Right atrium auricular region (tissue), 2 donors: ENCODE measurements at regions not wholly inside any gene's neighbourhood (a gene's known extent, or its start where the extent isn't known, plus 50 kb on each side); places are given as distances from the start of the nearest gene placed in this dataset.
A peak's percentile ranks its signal among the peaks of the same experiment; 100 is the strongest.

ENCODE experiments used
- DNase-seq: peaks from one replicate; pipeline ENCODE4 v3.0.0-alpha.2; 2019; ENCODE audit warnings: low spot score
- H3K27ac ChIP-seq, 2 donors: fragments of 200-600 bp; sonication (generic); 1 replicate in 1 of 2; 2 replicates in 1 of 2; pipeline ENCODE4 v1.5.1; 2016 to 2019
- H3K27me3 ChIP-seq, 2 donors: fragments of 200-600 bp; sonication (generic); one replicate each; pipeline versions ENCODE4 v1.5.1 to v1.6.0; 2017 to 2019
- H3K36me3 ChIP-seq: fragments of 200-600 bp; sonication (generic); one replicate; pipeline ENCODE4 v1.5.1; 2016
- H3K4me1 ChIP-seq, 2 donors: fragments of 200-600 bp; sonication (generic); one replicate each; pipeline versions ENCODE4 v1.5.1 to v1.6.0; 2017 to 2019
- H3K4me3 ChIP-seq, 2 donors: fragments of 200-600 bp; sonication (generic); 1 replicate in 1 of 2; 2 replicates in 1 of 2; pipeline ENCODE4 v1.5.1; 2017 to 2019; ENCODE audit warnings: mild to moderate bottlenecking in 1 of 2, moderate library complexity in 1 of 2
- H3K9me3 ChIP-seq, 2 donors: fragments of 200-600 bp; sonication (generic); one replicate each; pipeline ENCODE4 v1.5.1; 2019
- CTCF ChIP-seq, 2 donors: fragments of 200-600 bp; sonication (generic); IDR thresholded peaks; one replicate each; pipeline ENCODE4 v1.5.1; 2019; ENCODE audit warnings: antibody characterized with exemption in 2 of 2

- no peak for TF ChIP-seq CTCF (IDR thresholded peaks at IDR 0.05)
These were observed 84.3 kb downstream of the TENT5C start for GRCh38 chr1:117689997-117690625.

GRCh38 chr1:117691942-117692341 lies 86.1 kb downstream of the TENT5C start:
- H3K36me3 ChIP-seq = no peaks in the 10 kb centered on the region
- no peak for TF ChIP-seq CTCF (IDR thresholded peaks at IDR 0.05)
- no peaks in the 10 kb centered on the region for H3K27me3 ChIP-seq
- no peaks in the 10 kb centered on the region for H3K9me3 ChIP-seq
- DNase-seq = no peak
- H3K4me3 ChIP-seq = no peak overlapping the region
- peaks cover 0 to 12% of the 10 kb centered on the region in 2 donors for H3K4me1 ChIP-seq
- no peak overlapping the region for H3K27ac ChIP-seq

More at GRCh38 chr1:117689997-117690625, 84.3 kb downstream of the TENT5C start:
- DNase-seq = no peak
- Histone ChIP-seq H3K9me3 (no peaks in the 10 kb centered on the region), H3K4me3 (no peak overlapping the region), H3K27me3 (no peaks in the 10 kb centered on the region), H3K36me3 (no peaks in the 10 kb centered on the region), H3K27ac (no peak overlapping the region), H3K4me1 (peaks cover 0 to 22% of the 10 kb centered on the region in 2 donors)

GRCh38 chr1:117694543-117694942 lies 88.7 kb downstream of the TENT5C start:
- Histone ChIP-seq H3K36me3 (no peaks in the 10 kb centered on the region), H3K27me3 (no peaks in the 10 kb centered on the region), H3K4me1 (peaks cover 0 to 18% of the 10 kb centered on the region in 2 donors), H3K27ac (no peak overlapping the region), H3K4me3 (no peak overlapping the region), H3K9me3 (no peaks in the 10 kb centered on the region)
- DNase-seq = no peak
- no peak for TF ChIP-seq CTCF (IDR thresholded peaks at IDR 0.05)

GRCh38 chr1:117695796-117696490 lies 90.1 kb downstream of the TENT5C start:
- no peaks in the 10 kb centered on the region for H3K9me3 ChIP-seq
- peak; percentile 78 for DNase-seq
- no peak overlapping the region for H3K4me3 ChIP-seq
- H3K27me3 ChIP-seq = no peaks in the 10 kb centered on the region
- H3K4me1 ChIP-seq = peaks cover 0 to 18% of the 10 kb centered on the region in 2 donors
- peak overlapping the region; percentile 69 to 80 for H3K27ac ChIP-seq
- no peaks in the 10 kb centered on the region for H3K36me3 ChIP-seq
- no peak for TF ChIP-seq CTCF (IDR thresholded peaks at IDR 0.05)

GRCh38 chr1:117696561-117696960 lies 90.7 kb downstream of the TENT5C start:
- Histone ChIP-seq H3K27me3 (no peaks in the 10 kb centered on the region), H3K9me3 (no peaks in the 10 kb centered on the region), H3K36me3 (no peaks in the 10 kb centered on the region), H3K4me3 (no peak overlapping the region), H3K27ac (peak overlapping the region; percentile 69 to 80), H3K4me1 (peaks cover 0 to 18% of the 10 kb centered on the region in 2 donors)
- DNase-seq = no peak
- TF ChIP-seq CTCF (IDR thresholded peaks at IDR 0.05) = no peak
